Testis (tissue), 2 donors: ENCODE measurements at regions not wholly inside any gene's neighbourhood (a gene's known extent, or its start where the extent isn't known, plus 50 kb on each side); places are given as distances from the start of the nearest gene placed in this dataset.

Source experiments
- POLR2A ChIP-seq: fragments of 450-650 bp; IDR thresholded peaks from one replicate; pipeline ENCODE4 v1.6.1; 2017; ENCODE audit warnings: antibody characterized with exemption, mild to moderate bottlenecking, moderate library complexity
- TF ChIP-seq, protein P1 (sequence below), 3 experiments: fragments of 450-650 bp in 2 of 3; fragments of 200-600 bp in 1 of 3; sonication (generic) in 1 of 3; IDR thresholded peaks; one replicate each; pipeline ENCODE4 v1.5.1; 2016 to 2019; ENCODE audit warnings: antibody characterized with exemption in 3 of 3, mild to moderate bottlenecking in 2 of 3, moderate library complexity in 1 of 3

DNA sequence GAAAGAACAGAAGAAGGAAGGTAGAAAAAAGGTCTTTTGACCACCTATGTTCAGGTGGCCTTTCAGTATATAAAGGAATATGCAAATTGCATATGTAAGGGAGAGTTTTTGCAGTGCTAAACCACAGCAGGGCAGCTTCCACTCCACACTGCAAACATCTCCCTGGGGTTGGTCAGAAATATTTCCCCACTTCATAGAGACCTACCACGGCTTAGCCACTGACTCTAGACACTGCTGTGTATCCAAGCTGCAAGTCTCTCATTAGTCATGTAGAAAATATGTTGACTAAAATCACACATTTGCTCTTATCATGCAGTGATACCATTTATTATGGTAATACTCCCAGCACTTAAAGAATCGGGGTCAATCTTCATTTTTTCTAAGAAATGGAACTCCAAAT lies 214.9 kb upstream of the NR2F2 start:
- TF ChIP-seq, protein P1, sequence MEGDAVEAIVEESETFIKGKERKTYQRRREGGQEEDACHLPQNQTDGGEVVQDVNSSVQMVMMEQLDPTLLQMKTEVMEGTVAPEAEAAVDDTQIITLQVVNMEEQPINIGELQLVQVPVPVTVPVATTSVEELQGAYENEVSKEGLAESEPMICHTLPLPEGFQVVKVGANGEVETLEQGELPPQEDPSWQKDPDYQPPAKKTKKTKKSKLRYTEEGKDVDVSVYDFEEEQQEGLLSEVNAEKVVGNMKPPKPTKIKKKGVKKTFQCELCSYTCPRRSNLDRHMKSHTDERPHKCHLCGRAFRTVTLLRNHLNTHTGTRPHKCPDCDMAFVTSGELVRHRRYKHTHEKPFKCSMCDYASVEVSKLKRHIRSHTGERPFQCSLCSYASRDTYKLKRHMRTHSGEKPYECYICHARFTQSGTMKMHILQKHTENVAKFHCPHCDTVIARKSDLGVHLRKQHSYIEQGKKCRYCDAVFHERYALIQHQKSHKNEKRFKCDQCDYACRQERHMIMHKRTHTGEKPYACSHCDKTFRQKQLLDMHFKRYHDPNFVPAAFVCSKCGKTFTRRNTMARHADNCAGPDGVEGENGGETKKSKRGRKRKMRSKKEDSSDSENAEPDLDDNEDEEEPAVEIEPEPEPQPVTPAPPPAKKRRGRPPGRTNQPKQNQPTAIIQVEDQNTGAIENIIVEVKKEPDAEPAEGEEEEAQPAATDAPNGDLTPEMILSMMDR (IDR thresholded peaks at IDR 0.05) = no peak
- no peak for TF ChIP-seq POLR2A
